ENCODE measurements at regions not wholly inside any gene's neighbourhood (a gene's known extent, or its start where the extent isn't known, plus 50 kb on each side); places are given as distances from the start of the nearest gene placed in this dataset.

GRCh38 chr2:59073286-59073685 is 832.2 kb upstream of the FANCL start:
- TF ChIP-seq EZH2 (optimal IDR thresholded peaks at IDR 0.05; ENCODE audit: low read depth, low read length): no peak
- no peak for TF ChIP-seq CTCF (IDR thresholded peaks at IDR 0.05; ENCODE audit: low read length)

Measured in MM.1S (cell line).